GM20000 (cell line): ENCODE measurements at regions not wholly inside any gene's neighbourhood (a gene's known extent, or its start where the extent isn't known, plus 50 kb on each side); places are given as distances from the start of the nearest gene placed in this dataset.

Source experiments
- DNase-seq: peaks from one replicate; pipeline ENCODE4 v3.0.0; 2012; ENCODE audit warnings: low spot score
- TF ChIP-seq, protein P1 (sequence below): IDR thresholded peaks from 2 replicates; pipeline ENCODE4 v1.5.1; 2012; ENCODE audit warnings: mild to moderate bottlenecking, control low read depth; ENCODE audit errors: extremely low read depth, missing control alignments

GRCh38 chr12:74319886-74320285 is 217.7 kb upstream of the ATXN7L3B start:
- DNase-seq, result no peak
- TF ChIP-seq, protein P1, sequence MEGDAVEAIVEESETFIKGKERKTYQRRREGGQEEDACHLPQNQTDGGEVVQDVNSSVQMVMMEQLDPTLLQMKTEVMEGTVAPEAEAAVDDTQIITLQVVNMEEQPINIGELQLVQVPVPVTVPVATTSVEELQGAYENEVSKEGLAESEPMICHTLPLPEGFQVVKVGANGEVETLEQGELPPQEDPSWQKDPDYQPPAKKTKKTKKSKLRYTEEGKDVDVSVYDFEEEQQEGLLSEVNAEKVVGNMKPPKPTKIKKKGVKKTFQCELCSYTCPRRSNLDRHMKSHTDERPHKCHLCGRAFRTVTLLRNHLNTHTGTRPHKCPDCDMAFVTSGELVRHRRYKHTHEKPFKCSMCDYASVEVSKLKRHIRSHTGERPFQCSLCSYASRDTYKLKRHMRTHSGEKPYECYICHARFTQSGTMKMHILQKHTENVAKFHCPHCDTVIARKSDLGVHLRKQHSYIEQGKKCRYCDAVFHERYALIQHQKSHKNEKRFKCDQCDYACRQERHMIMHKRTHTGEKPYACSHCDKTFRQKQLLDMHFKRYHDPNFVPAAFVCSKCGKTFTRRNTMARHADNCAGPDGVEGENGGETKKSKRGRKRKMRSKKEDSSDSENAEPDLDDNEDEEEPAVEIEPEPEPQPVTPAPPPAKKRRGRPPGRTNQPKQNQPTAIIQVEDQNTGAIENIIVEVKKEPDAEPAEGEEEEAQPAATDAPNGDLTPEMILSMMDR, result no peak

DNA sequence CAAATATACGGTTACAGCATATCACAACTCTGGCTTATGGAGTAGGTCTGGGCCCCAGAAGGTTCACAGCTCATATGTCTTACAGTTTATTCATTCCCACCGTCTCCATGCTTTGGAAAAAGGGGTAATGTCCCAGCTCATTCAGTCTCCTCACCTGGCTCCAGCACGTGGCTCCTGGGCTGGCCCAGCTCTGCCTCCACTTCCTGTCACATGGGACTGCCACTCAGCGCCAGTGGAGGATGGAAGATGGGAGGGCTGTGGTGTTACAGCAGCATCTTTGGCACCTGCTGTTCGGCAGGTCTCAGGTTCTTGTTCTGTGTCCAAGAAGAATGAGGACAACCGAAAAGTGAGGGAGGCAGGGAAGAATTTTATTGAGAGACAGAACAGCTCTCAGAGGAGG is 216.3 kb upstream of the ATXN7L3B start:
- no peak for DNase-seq
- TF ChIP-seq, protein P1, result no peak

DNA sequence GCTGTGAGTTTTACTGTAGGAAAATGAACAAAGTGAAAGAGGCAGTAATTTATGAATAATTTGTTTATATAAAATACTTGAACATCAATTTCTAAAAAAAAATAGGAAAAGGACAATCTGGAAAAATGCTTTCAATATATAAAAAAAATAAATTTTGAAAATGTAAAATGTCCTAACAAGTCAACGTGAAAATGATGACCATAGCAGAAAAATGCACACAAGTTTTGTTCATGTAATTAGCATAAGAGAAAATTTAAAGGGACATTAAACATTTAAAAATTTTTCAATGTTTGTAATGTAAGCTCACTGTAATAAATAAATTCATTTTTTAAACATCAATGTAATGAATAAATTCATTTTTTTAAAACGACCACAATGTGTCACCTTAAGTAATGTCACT is 214.8 kb upstream of the ATXN7L3B start:
- TF ChIP-seq, protein P1, result no peak
- no peak for DNase-seq

DNA sequence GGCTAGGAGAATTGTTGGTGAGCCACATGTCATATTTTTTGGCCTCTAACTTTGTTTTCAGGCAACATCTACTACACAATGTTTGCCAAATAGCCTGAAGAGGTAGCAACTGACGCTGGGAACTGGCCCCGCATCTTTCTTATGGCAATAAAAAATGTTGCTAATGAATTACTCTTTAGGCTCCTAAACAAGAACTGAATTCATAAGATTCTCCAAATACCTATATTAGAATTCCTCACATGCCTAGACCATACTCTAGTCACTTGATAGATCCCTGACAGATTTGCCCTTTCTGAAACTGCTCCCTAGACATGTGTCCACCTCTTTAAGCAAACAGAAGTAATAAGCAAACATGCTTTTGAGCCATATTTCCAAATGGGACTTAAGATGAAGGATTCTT is 209.0 kb upstream of the ATXN7L3B start:
- TF ChIP-seq, protein P1, result no peak
- DNase-seq, result no peak

DNA sequence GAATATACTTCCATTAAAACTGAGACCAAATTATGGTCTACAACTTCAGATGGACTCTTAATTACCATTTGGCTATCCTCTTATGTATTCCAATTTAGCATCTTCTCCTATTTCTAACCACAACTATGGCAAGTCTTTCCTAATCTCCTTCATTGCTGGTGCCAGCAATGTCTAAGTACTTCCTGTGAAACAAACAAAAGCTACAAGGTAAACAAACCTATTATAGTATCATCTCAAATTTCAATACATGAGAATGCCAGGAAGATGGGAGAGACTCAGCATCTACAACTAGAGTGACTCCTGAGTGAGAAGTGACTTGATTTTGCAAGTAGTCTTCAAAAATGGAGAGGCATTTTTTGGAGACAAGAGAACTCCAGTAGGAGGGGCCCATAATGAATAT is 202.9 kb upstream of the ATXN7L3B start:
- TF ChIP-seq, protein P1, result no peak

GRCh38 chr12:74337951-74338350 is 199.7 kb upstream of the ATXN7L3B start:
- DNase-seq, result no peak
- TF ChIP-seq, protein P1, result no peak

More for the DNA sequence above, 202.9 kb upstream of the ATXN7L3B start:
- no peak for DNase-seq

- TF ChIP-seq, protein P1, result no peak
- no peak for DNase-seq
These were observed 198.4 kb upstream of the ATXN7L3B start for GRCh38 chr12:74339211-74339610.

DNA sequence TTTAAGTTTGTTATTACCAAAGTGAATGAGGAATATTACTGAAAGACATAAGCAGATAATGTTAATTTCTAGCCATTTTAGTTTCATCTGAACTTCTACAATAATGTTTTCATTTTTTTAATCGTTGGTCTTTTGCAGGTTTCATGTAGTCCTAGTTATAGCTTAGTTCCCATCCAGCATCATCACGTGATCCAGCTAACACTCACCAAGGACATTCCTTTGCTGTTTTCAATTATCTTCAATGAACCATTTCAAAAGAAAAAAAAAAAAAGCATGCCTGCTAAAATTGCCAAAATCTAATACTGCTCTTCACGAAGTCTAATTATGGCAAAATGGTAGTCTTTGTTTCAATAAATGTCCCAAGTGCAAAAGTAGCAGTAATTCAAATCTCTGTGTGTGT is 187.7 kb upstream of the ATXN7L3B start:
- TF ChIP-seq, protein P1, result no peak
- no peak for DNase-seq
